HCEC 1CT (cell line): ENCODE measurements at regions not wholly inside any gene's neighbourhood (a gene's known extent, or its start where the extent isn't known, plus 50 kb on each side); places are given as distances from the start of the nearest gene placed in this dataset.

Experiments
- DNase-seq: peaks from one replicate; pipeline ENCODE4 v3.0.0-alpha.2; 2017

GRCh38 chr2:236805800-236806531, 236.3 kb downstream of the ACKR3 start:
- DNase-seq = no peak

GRCh38 chr2:236809716-236810115, 240.1 kb downstream of the ACKR3 start:
- DNase-seq = no peak

GRCh38 chr2:236811062-236811656, 241.5 kb downstream of the ACKR3 start:
- DNase-seq = no peak

DNA sequence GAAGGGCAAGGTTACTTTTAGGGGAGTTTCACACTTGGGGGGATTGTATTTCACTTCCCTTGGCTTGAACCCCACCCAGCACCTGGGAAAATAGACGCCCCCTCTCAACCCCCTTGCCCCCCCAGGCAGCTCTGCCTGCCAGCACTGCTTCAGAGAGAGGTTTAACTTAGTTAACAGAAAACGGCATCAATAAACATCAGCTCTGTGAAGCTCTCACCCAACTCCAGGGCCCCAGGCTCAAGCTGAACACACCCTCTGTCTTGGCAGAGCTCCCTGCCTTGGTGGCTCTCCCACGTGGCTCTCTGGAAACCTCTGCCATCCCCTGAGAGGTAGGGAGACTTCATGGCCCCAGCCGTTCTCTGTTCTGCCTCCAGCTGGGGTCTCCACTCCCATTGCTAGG, 244.1 kb downstream of the ACKR3 start:
- DNase-seq = no peak

- no peak for DNase-seq
Observed at GRCh38 chr2:236814593-236814992, 245.0 kb downstream of the ACKR3 start.

GRCh38 chr2:236815746-236816145, 246.1 kb downstream of the ACKR3 start:
- no peak for DNase-seq

- no peak for DNase-seq
Observed at GRCh38 chr2:236816197-236817170, 246.9 kb downstream of the ACKR3 start.

GRCh38 chr2:236818281-236819045, 248.8 kb downstream of the ACKR3 start:
- DNase-seq = no peak

GRCh38 chr2:236819275-236820002, 249.8 kb downstream of the ACKR3 start:
- DNase-seq = no peak

DNA sequence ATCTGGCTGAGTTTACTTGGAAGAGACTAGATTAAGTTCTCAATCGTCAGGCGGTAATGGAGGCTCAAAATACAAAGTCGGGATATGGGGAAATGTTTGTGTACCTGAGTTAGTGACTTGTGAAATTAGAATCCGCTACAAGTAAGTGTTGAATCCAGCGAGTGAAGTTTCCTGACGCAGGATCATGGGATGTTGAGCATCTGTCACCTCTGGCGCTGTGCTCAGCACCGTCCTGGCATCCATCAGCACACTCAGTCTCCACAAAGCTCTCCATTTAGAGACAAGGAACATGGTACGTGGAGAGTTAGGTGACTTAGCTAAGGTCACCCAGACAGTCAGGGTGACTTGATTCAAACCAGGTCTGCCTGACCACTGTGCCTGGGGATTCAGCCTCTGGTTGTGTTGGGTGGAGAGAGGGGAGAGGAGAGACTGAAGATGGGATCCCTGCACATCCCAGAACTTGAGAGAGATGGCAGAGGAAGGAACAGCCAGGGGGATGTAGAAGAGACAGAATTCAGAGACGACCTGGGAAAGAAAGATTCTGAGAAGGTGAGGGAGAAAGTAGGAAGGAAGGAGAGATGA, 251.2 kb downstream of the ACKR3 start:
- DNase-seq = no peak

DNA sequence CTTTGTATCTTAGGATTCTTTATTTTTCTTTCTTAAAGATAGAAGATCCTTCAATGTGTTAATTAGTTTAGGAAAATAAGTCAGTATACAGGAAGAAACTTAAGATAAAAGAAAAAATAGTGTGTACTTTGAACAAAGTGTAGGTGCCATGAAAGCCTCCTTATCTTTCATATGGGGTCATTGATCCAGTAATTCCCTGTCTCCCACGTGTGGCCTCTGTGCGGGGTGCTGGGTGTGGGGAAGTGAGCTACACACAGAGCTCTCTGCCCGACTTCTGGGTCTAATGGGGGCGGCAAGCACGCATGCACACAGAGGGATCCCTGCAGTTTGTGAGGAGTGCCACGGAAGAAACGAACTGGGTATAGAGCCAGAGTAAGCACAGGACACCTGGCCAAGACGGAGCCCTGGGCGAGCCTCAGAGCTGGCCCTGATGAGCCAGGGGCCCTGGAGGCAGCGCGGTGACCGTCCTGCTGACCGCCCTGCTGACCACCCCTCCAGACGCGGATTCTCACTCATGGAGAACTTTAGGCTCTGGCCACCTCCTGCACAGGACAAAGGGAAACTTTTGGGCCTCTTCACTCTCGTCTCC, 253.5 kb downstream of the ACKR3 start:
- DNase-seq = no peak

GRCh38 chr2:236823963-236824362, 254.3 kb downstream of the ACKR3 start:
- no peak for DNase-seq

- DNase-seq = no peak
Observed at GRCh38 chr2:236824836-236825235, 255.2 kb downstream of the ACKR3 start.

- DNase-seq = no peak
Observed at GRCh38 chr2:236825989-236826510, 256.4 kb downstream of the ACKR3 start.

- no peak for DNase-seq
Observed at GRCh38 chr2:236826606-236827156, 257.1 kb downstream of the ACKR3 start.

- no peak for DNase-seq
Observed at GRCh38 chr2:236827997-236828396, 257.7 kb upstream of the COPS8 start.

DNA sequence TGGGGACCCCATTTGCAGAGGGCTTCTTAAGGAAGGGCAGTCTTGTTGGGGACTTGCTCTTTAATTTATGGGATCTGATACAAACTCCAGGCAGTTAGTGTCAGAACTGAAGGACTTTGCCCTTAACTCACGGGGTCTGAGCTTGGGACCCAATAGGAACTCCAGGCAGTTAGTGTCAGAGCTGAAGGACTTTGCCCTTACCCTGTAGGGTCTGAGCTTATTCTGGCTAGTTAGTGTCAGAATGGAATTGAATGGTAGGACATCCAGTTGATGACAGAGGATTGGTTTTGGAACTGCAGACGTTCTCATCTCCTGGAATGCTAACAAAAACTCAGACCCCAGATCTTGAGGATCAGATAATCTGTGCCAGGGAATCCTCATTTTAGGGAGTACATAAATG, 256.9 kb upstream of the COPS8 start:
- no peak for DNase-seq

DNA sequence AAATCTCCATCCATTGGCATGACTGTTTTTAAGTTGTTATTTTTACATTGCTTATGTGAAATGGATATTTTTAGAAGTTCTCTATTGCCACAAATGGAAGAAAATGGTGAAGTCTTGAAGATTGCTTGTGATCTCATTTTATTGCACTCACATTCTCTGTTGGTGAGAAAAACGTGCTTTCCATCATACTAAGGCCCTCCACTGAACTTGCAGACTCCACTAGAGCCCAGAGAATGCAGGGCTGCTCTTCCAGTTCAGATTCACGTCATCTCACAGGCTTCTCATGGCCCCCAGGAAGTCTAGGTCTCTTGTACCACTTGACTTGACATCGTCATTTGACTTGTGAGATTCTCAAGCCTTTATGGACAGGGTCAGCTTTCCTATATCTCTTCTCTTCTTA, 254.8 kb upstream of the COPS8 start:
- no peak for DNase-seq

GRCh38 chr2:236831698-236832097, 254.0 kb upstream of the COPS8 start:
- no peak for DNase-seq

- DNase-seq = no peak
Observed at GRCh38 chr2:236833501-236834073, 252.1 kb upstream of the COPS8 start.
